ENCODE measurements at regions not wholly inside any gene's neighbourhood (a gene's known extent, or its start where the extent isn't known, plus 50 kb on each side); places are given as distances from the start of the nearest gene placed in this dataset.
A peak's percentile ranks its signal among the peaks of the same experiment; 100 is the strongest.

- no peak for DNase-seq
These were observed 144.0 kb downstream of the DDX1 start for GRCh38 chr2:15735484-15736326.

DNA sequence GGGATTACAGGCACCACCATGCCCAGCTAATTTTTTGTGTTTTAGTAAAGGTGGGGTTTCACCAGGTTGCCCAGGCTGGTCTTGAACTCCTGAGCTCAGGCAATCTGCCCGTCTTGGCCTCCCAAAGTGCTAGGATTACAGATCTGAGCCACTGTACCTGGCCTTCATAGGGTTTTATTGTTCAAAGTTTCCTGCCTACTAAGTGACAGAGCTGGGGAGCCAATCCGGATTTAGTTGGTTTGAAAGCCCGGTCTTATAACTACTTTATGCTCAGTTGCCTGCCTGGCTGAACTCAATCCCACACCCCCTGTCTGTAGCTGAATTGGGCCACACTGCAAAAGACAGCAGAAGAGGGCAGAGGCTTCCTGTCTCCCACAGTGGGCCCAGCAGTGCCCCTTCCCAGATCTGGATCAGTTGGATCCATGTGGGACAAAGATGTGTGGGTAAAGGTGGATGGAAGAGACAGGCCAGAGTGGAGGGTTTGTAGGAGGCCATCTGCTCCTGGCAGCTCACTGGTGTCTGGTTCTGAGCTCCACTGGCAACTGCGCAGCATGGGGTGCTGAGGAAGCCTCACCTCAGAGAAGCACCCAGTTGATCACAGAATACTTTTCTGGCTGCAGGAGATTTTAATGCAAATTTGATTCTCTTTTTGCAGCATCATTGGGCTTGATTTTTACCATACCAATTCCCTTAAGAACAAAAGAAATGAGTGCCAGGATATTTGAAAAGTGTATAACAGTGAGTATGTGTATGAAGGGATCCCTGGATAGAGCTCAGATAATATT is 144.9 kb downstream of the DDX1 start:
- no peak for DNase-seq

DNA sequence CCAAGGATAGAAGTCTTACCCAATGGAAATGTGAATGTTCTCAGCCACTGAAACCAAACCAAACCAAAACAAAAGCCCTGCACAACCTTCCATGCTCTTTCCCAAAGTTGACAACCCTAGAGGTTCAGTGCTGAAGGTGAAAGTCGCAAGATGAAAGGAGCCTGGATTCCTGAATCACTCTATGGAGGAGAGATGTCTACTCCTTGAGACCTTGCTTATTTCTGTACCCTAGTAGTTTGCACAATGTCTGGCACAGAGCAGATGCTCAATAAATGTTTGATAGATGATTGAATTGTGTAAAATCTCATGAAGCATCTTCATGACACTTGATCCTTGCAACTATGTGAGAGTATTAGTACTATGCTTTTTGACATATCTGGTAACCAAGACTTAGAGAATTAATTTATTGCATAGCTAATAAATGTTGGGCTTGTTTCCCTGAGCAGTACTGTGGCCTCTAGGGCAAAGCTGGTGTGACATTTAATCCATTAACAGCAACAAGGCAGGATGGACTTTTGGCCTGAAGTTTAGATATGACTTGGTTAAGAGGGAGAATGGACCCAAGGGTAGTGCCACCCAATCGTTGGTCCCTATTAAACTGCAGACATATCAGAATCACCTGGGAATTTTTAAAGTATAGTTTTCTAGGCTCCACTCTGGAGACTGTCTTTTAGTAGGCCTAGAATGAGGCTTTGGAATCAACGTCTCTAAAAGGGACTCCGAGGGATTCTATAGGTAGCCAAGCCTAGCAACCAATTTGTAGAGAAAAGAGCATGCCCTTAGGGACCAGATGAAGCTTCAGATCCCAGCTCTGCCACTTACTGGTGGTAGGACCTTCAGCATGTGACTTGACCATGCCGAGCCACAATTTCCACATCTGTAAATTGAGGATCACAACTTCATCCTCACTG is 145.9 kb downstream of the DDX1 start:
- DNase-seq: no peak

DNA sequence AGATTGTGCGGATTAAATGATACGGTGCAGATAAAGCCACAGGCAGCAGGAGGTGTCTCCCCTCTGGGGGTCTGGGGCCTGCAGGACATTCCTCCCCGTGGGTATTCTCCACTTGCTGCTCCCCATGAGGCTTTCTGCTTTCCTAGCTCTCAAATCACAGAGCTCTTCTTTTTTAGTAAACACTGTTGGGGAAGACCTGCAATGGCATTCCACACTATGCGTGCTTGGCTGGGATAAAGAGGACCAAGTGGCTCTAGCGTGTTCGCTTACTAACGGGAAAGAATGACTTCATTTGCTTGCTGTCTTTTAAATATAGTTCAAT is 146.5 kb downstream of the DDX1 start:
- no peak for DNase-seq

GRCh38 chr2:15738943-15739342 is 147.3 kb downstream of the DDX1 start:
- no peak for DNase-seq

DNA sequence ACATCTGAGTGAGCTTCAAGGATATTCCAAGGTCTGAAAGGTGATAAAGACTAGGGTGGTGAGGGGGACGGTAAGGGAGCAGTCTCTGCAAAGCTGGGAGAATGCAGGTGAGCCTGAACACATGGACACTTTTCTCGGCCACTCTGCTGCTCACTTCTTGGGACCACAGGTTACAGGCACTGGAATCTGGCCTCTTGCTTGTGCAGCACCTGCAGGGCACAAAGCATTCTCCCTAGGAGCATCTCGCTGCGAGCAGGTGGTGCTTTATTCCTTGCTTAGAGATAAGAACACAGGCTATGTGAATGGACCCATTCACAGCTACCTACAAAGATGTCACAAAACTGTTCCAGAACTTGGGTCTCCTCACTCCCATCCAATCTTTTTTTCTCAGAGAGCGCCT is 153.2 kb downstream of the DDX1 start:
- DNase-seq: no peak

- no peak for DNase-seq
These were observed 153.7 kb downstream of the DDX1 start for GRCh38 chr2:15745350-15745749.

DNA sequence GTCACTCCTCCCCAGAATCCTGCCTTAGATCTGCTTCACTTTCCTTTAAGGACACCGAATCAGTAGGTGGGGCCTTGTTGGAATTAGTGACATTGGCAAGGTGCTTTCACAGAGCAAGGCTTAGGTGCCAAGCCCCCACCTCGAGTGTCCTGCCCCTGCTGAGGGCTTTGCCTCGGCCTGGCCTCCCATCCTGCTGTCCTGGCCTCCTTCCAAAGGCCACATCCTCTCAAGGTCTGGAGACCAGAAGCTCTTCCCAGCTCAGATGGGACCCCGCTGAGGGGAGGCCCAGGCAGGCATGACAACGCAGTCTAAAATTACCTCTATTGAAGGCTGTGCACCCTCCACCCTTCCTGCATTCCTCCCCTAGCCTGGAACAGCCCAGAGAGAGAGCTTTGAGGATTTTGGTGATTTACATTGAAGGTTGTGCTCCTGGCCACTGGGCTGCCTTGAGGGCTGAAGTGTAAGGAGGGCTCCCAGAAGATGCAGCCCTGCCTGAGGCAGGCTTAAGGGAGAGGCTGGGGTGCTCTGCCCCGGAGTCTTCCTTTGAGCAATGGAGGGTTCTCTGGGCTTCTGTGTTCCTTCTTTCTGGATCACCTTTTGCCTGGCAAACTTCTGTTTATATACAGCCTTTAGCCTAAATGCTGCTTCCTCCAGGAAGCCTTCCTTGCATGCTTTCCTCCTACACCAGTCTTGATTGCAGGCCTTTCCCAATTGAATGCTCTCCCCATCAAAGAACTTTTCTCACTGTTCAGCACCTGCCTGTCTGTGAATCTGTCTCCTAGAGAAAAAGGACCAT is 154.4 kb downstream of the DDX1 start:
- DNase-seq: no peak

DNA sequence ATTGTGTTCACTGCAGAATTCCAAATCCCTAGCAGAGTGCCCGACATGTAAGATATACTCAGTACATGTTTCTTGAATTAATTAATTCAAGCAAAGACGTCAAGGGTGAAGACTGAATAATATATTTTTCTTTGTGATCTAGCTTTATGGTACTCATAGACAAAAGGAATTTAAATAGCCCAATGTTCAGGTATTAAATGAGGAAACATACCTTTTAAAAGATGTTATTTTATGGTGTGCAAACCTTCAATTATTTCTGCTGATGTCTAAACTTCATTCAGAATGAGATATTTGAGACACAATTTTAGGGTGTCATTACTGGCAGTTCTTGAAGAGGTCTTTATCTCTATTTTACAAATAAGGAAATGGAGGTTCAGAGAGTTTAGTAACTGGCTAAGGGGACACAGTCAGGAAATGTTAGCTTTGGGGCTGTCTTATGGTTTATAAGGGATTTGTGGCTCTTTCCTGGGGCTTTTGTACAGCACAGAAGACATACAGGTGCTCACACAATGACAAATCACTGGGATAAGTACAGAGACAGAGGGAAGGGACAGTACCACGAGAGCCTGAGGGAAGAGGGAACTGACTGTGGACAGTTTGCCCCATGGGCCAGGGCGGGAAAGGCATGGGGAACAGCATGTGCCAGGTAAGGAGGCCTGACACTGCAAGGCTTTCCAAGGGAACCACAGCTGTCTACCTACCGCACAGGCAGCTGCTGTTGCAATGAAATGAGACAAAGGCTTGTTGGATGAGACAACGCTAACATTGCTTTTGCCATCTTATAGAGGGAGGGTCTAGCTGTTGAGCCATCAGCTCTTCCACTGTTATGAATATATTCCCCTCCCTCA is 155.3 kb downstream of the DDX1 start:
- DNase-seq: no peak

GRCh38 chr2:15747603-15748471 is 156.2 kb downstream of the DDX1 start:
- no peak for DNase-seq

DNA sequence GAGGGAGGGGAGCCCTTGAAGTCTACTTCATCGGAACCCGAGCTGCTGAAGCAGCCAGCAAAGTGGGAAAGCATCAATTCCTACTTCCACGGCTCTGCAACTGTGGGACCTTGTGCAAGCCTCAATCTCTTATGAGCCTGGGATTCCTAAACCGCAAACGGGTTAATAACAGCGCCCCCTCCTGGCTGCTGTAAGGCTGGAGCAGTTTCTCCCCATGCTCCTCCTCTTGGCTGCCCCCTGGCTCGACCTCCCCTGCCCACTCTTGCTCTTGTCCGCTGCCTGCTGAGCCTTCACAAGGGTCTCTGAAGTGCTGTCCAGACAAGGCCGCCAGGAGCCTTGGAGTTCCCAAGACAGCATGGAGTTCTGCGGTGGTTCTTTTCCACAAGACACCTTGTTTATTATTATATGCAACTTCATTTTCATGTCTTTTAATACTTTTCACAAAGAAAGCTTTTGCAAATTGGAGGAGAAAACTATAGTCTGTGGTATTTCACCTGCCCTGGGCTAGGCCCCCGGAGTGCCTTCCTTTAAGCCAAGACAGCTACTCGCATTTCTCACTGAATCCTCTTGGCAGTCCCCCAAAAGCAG is 157.2 kb downstream of the DDX1 start:
- DNase-seq: peak; percentile 52

- DNase-seq: no peak
These were observed 158.1 kb downstream of the DDX1 start for GRCh38 chr2:15749460-15750432.

- peak; percentile 21 for DNase-seq
These were observed 158.8 kb downstream of the DDX1 start for GRCh38 chr2:15750433-15750814.

GRCh38 chr2:15750822-15751329 is 159.2 kb downstream of the DDX1 start:
- DNase-seq: no peak

DNA sequence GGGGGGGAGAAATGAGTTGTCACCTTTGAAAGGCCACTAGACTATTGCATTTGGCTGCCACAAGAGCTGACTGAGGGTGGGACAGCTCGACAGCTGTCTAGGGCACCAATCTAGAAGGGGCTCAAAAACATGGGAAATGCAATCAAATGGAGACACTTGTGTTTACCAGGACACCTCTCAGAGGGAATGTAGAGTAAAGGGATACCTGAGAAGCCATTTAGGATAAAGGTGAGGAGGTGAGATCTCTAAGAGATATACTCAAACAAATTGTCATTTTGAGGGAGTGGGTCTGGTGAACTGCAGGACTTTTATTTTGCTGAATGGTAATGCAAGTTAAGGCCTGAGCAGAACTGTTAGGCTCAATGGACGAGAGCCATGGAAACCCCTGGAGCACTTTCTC is 159.8 kb downstream of the DDX1 start:
- DNase-seq: no peak

DNA sequence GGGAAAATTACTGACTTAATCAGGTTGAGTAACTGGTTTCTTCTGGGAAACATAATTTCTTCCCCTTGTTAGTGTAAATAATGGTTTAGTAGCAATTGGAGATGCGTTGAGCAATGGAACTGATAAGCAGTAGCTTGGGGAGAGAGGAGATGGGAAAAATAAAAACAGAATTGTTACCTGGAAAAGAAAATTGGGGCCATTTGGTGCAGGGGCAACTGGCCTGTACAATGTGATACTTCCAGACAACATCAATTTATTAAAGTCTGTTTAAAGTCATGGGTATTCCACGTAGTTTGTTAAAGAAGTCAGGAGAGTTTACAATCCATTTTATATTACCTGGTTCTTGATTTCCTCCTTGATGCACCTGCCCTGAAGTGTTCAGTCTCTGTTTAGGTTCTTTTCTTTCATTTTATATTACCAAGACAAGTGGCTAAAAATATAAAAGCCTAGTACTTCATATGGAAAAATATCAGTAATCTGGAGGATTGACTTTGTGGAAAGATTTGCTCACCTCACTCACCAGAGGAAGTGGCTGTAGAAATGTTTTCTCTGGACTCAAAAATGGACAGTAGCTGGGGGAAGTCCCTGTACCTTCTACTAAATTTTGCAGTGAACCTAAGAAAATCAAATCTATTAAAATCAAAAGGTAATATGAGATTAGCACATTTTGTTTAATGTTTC is 161.0 kb downstream of the DDX1 start:
- no peak for DNase-seq

DNA sequence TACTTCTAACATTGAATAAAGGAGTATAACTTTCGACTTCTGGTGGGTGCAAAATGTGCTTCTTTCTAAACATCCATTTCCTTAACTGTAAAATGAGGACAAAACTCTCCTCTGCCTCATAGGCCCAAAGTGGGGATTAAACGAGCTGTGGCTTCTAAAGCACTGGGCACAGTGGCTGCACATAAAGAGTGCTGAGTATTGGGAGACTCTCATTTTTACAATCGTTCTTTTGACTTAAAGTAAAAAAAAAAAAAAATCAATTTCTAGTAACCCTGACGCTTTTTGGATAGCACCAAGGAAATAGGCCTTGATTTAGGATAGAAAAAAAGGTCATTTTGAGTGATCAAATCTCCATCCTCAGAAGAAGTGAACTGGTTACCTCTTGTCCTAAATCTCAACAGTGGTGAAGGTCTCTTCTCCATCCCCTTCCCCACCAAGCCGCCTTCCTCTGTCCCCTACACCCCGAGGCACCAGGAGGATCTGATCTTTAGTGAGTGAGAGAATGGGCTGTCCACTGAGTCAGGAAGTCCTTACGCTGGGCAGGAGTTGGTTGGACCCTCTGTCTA is 161.6 kb downstream of the DDX1 start:
- no peak for DNase-seq

Data from hematopoietic multipotent progenitor cell treated with erythropoietin and hydrocortisone succinate and interleukin-3 and kit ligand, for 8 days (in vitro differentiated cells).